CD14-positive monocyte (primary cell): ENCODE measurements at regions not wholly inside any gene's neighbourhood (a gene's known extent, or its start where the extent isn't known, plus 50 kb on each side); places are given as distances from the start of the nearest gene placed in this dataset.

ENCODE experiments used
- DNase-seq, 3 donors: peaks; one replicate each; pipeline ENCODE4 v3.0.0-alpha.2; 2011 to 2022
- H2AFZ ChIP-seq: 2 replicates; pipeline ENCODE4 v1.6.0; 2012; ENCODE audit warnings: mild to moderate bottlenecking, low read depth, low read length, inconsistent platforms; ENCODE audit not compliant: insufficient read depth, poor library complexity, severe bottlenecking
- H3K27ac ChIP-seq, 2 donors: 1 replicate in 1 of 2; 2 replicates in 1 of 2; pipeline ENCODE4 v1.5.1; 2012 to 2013; ENCODE audit warnings: low read length in 2 of 2, control low read depth in 1 of 2, inconsistent platforms in 1 of 2, low read depth in 1 of 2, mild to moderate bottlenecking in 1 of 2
- H3K27me3 ChIP-seq, 2 donors: one replicate each; pipeline versions ENCODE4 v1.6.0 to v1.6.1; 2011 to 2013; ENCODE audit warnings: low read length in 2 of 2; ENCODE audit not compliant: control insufficient read depth in 2 of 2, insufficient read depth in 2 of 2
- H3K36me3 ChIP-seq, 2 donors: replicated peaks in 1 of 2; 1 replicate in 1 of 2; 2 replicates in 1 of 2; pipeline versions ENCODE4 v1.5.1 to v1.6.1; 2012 to 2013; ENCODE audit warnings: low read length in 2 of 2, control low read depth in 1 of 2, inconsistent platforms in 1 of 2, mild to moderate bottlenecking in 1 of 2; ENCODE audit not compliant: insufficient read depth in 2 of 2, control insufficient read depth in 1 of 2
- H3K4me1 ChIP-seq, 2 donors: 1 replicate in 1 of 2; 2 replicates in 1 of 2; pipeline versions ENCODE4 v1.5.1 to v1.6.1; 2012 to 2013; ENCODE audit warnings: low read length in 2 of 2, control low read depth in 1 of 2, inconsistent platforms in 1 of 2, mild to moderate bottlenecking in 1 of 2, moderate library complexity in 1 of 2; ENCODE audit not compliant: insufficient read depth in 2 of 2, control insufficient read depth in 1 of 2
- H3K4me2 ChIP-seq: replicated peaks from 2 replicates; pipeline ENCODE3; 2012; ENCODE audit warnings: low read length, moderate library complexity, mild to moderate bottlenecking; ENCODE audit not compliant: poor library complexity, severe bottlenecking; ENCODE audit errors: extremely low read depth
- H3K4me3 ChIP-seq, 3 experiments: fragments of 200-600 bp in 1 of 3; sonication (generic) in 1 of 3; replicated peaks in 1 of 3; 1 replicate in 2 of 3; 2 replicates in 1 of 3; pipeline ENCODE4 v1.5.1; 2011 to 2013; ENCODE audit warnings: low read length in 3 of 3, mild to moderate bottlenecking in 3 of 3, control low read depth in 2 of 3, low read depth in 2 of 3, inconsistent platforms in 1 of 3, moderate library complexity in 1 of 3
- H3K79me2 ChIP-seq: 2 replicates; pipeline ENCODE4 v1.6.0; 2012; ENCODE audit warnings: mild to moderate bottlenecking, control low read depth, inconsistent platforms, low read length, moderate library complexity; ENCODE audit not compliant: insufficient read depth
- H3K9ac ChIP-seq: 2 replicates; pipeline ENCODE4 v1.6.0; 2017; ENCODE audit warnings: low read length, mild to moderate bottlenecking; ENCODE audit not compliant: insufficient read depth, poor library complexity, severe bottlenecking
- H3K9me3 ChIP-seq, 2 donors: replicated peaks in 1 of 2; 1 replicate in 1 of 2; 2 replicates in 1 of 2; pipeline versions ENCODE4 v1.5.1 to v1.6.1; 2012 to 2013; ENCODE audit warnings: low read length in 2 of 2, control low read depth in 1 of 2; ENCODE audit not compliant: control insufficient read depth in 1 of 2, insufficient read depth in 1 of 2
- H4K20me1 ChIP-seq: 2 replicates; pipeline ENCODE4 v1.6.0; 2012; ENCODE audit warnings: mild to moderate bottlenecking, low read length, control low read depth, moderate library complexity; ENCODE audit not compliant: insufficient read depth
- H3K27ac Mint-ChIP-seq, 7 donors: one replicate each; pipeline ENCODE4 v1.8.0; 2020; ENCODE audit warnings: mild to moderate bottlenecking in 7 of 7, mixed read lengths in 7 of 7, moderate library complexity in 6 of 7, inconsistent platforms in 2 of 7
- H3K27me3 Mint-ChIP-seq, 3 donors: one replicate each; pipeline ENCODE4 v1.8.0; 2021 to 2022; ENCODE audit warnings: low read depth in 3 of 3, mild to moderate bottlenecking in 3 of 3, mixed read lengths in 3 of 3, moderate library complexity in 3 of 3, inconsistent platforms in 1 of 3
- H3K36me3 Mint-ChIP-seq, 2 donors: one replicate each; pipeline ENCODE4 v1.8.0; 2020; ENCODE audit warnings: mixed read lengths in 2 of 2, inconsistent platforms in 1 of 2, mild to moderate bottlenecking in 1 of 2
- H3K4me1 Mint-ChIP-seq: one replicate; pipeline ENCODE4 v1.8.0; 2020; ENCODE audit warnings: mild to moderate bottlenecking, mixed read lengths
- H3K4me3 Mint-ChIP-seq, 2 donors: one replicate each; pipeline ENCODE4 v1.8.0; 2020; ENCODE audit warnings: mild to moderate bottlenecking in 2 of 2, mixed read lengths in 2 of 2, moderate library complexity in 1 of 2
- H3K9me3 Mint-ChIP-seq, 7 donors: one replicate each; pipeline ENCODE4 v1.8.0; 2020 to 2022; ENCODE audit warnings: mixed read lengths in 7 of 7, mild to moderate bottlenecking in 6 of 7, moderate library complexity in 6 of 7, inconsistent platforms in 2 of 7
- CTCF ChIP-seq: fragments of 200-600 bp; IDR thresholded peaks from one replicate; pipeline ENCODE4 v1.8.0; 2022; ENCODE audit warnings: antibody characterized with exemption, mild to moderate bottlenecking
- WGBS: methylation state at CpG from one replicate; pipeline ENCODE4 v1.1.5; 2013; ENCODE audit warnings: missing lambda C conversion rate; ENCODE audit not compliant: insufficient coverage; 5-methylcytosine and 5-hydroxymethylcytosine counted together
- intact Hi-C, 2 donors: fragments of 100-400 bp; cut with micrococcal nuclease; formaldehyde crosslinking; loops; one replicate each; pipeline versions ENCODE4 v1.15.0 to v1.15.1; 2023

- H3K4me2 ChIP-seq = no peak overlapping the region
- no peaks in the 10 kb centered on the region for H3K36me3 ChIP-seq
- no peak overlapping the region for H3K27ac ChIP-seq
- H3K4me1 ChIP-seq = no peaks in the 10 kb centered on the region
- Mint-ChIP-seq H3K27me3 (peaks cover 3 to 5% (median 5%) of the 10 kb centered on the region in 3 donors), H3K9me3 (peaks cover 0 to 6% (median 4%) of the 10 kb centered on the region in 7 donors), H3K4me3 (no peak overlapping the region), H3K4me1 (peaks cover 10% of the 10 kb centered on the region), H3K27ac (no peak overlapping the region), H3K36me3 (no peaks in the 10 kb centered on the region)
- H4K20me1 ChIP-seq = no peaks in the 10 kb centered on the region
- intact Hi-C loops = no loop called here
- DNase-seq = no peak
- no peaks in the 10 kb centered on the region for H3K27me3 ChIP-seq
- 77% methylated on average over 6 of the region's 7 CpGs for WGBS
- H3K4me3 ChIP-seq = no peak overlapping the region
- no peaks in the 10 kb centered on the region for H3K79me2 ChIP-seq
- TF ChIP-seq CTCF = no peak
- H2AFZ ChIP-seq = no peak overlapping the region
- H3K9ac ChIP-seq = no peak overlapping the region
- H3K9me3 ChIP-seq = no peaks in the 10 kb centered on the region
Observed at GRCh38 chr3:193896419-193896818, 239.5 kb upstream of the HES1 start.

- Histone ChIP-seq H3K36me3 (no peaks in the 10 kb centered on the region), H3K27me3 (no peaks in the 10 kb centered on the region), H3K4me1 (no peaks in the 10 kb centered on the region), H3K9ac (no peak overlapping the region), H4K20me1 (no peaks in the 10 kb centered on the region), H3K4me3 (no peak overlapping the region), H3K9me3 (no peaks in the 10 kb centered on the region), H3K79me2 (no peaks in the 10 kb centered on the region), H3K4me2 (no peak overlapping the region), H3K27ac (no peak overlapping the region), H2AFZ (no peak overlapping the region)
- intact Hi-C loops = no loop called here
- Mint-ChIP-seq H3K9me3 (peaks cover 0 to 6% (median 4%) of the 10 kb centered on the region in 7 donors), H3K4me3 (no peak overlapping the region), H3K4me1 (peaks cover 10% of the 10 kb centered on the region), H3K27me3 (peaks cover 3 to 5% (median 3%) of the 10 kb centered on the region in 3 donors), H3K27ac (no peak overlapping the region), H3K36me3 (no peaks in the 10 kb centered on the region)
- DNase-seq = no peak
- TF ChIP-seq CTCF = no peak
- WGBS = 99% methylated on average over 10 of the region's 10 CpGs
Observed at GRCh38 chr3:193897288-193897687, 238.7 kb upstream of the HES1 start.
